SK-N-SH (cell line): ENCODE measurements at regions not wholly inside any gene's neighbourhood (a gene's known extent, or its start where the extent isn't known, plus 50 kb on each side); places are given as distances from the start of the nearest gene placed in this dataset.

Experiments
- CTCF ChIA-PET: fragments of 300-600, 350-600 bp; formaldehyde crosslinking; extraction: SDS; loops from one replicate; lab custom pipeline; 2021; lab: Yijun Ruan, JAX
- POLR2A ChIA-PET: fragments of 350-600 bp; sonication (Branson Sonifier 250); formaldehyde crosslinking; extraction: SDS; loops from one replicate; lab custom pipeline; 2020; ENCODE audit warnings: antibody characterized with exemption, inconsistent platforms; lab: Yijun Ruan, JAX
- DNase-seq: peaks from one replicate; pipeline ENCODE4 v3.0.0; 2012
- H2AFZ ChIP-seq: fragments of 200-600 bp; sonication (generic); 2 replicates; pipeline ENCODE4 v1.8.1; 2016; ENCODE audit warnings: antibody characterized with exemption, mild to moderate bottlenecking, low read depth
- H3F3A ChIP-seq: fragments of 200-600 bp; sonication (generic); replicated peaks from 2 replicates; pipeline ENCODE3; 2016; ENCODE audit warnings: antibody characterized with exemption, mild to moderate bottlenecking; ENCODE audit not compliant: insufficient read depth
- H3K27ac ChIP-seq, 2 experiments: fragments of 200-500 bp in 1 of 2; fragments of 200-600 bp in 1 of 2; sonication (Bioruptor generic) in 1 of 2; sonication (generic), shearing (Covaris generic) in 1 of 2; 2 replicates each; pipeline versions ENCODE4 v1.5.1 to v1.6.1; 2014 to 2016; ENCODE audit warnings: low read depth in 2 of 2, inconsistent platforms in 1 of 2, low read length in 1 of 2, mild to moderate bottlenecking in 1 of 2, mixed read lengths in 1 of 2
- H3K27me3 ChIP-seq: fragments of 200-600 bp; sonication (generic), shearing (Covaris generic); 2 replicates; pipeline ENCODE4 v1.6.1; 2016; ENCODE audit warnings: mixed run types; ENCODE audit not compliant: insufficient read depth
- H3K36me3 ChIP-seq, 2 experiments: fragments of 200-500 bp in 1 of 2; fragments of 200-600 bp in 1 of 2; sonication (Bioruptor generic) in 1 of 2; sonication (generic) in 1 of 2; replicated peaks in 1 of 2; 2 replicates each; pipeline versions ENCODE3 to v1.5.1; 2014 to 2016; ENCODE audit warnings: low read length in 1 of 2, mild to moderate bottlenecking in 1 of 2; ENCODE audit not compliant: insufficient read depth in 2 of 2, control insufficient read depth in 1 of 2
- H3K4me1 ChIP-seq, 2 experiments: fragments of 200-500 bp in 1 of 2; fragments of 200-600 bp in 1 of 2; sonication (Bioruptor generic) in 1 of 2; sonication (generic), shearing (Covaris generic) in 1 of 2; 2 replicates each; pipeline versions ENCODE4 v1.5.1 to v1.6.1; 2014 to 2016; ENCODE audit warnings: low read depth in 1 of 2, low read length in 1 of 2, mixed run types in 1 of 2; ENCODE audit not compliant: insufficient read depth in 2 of 2, control insufficient read depth in 1 of 2
- H3K4me2 ChIP-seq: fragments of 200-600 bp; sonication (generic), shearing (Covaris generic); 2 replicates; pipeline ENCODE4 v1.6.1; 2017; ENCODE audit warnings: mixed run types
- H3K4me3 ChIP-seq, 2 experiments: fragments of 200-500 bp in 1 of 2; fragments of 200-600 bp in 1 of 2; sonication (Bioruptor generic) in 1 of 2; sonication (generic), shearing (Covaris generic) in 1 of 2; 2 replicates each; pipeline versions ENCODE4 v1.5.1 to v1.8.1; 2014 to 2016; ENCODE audit warnings: low read depth in 2 of 2, inconsistent platforms in 1 of 2, low read length in 1 of 2, mild to moderate bottlenecking in 1 of 2, mixed read lengths in 1 of 2, moderate library complexity in 1 of 2
- H3K79me2 ChIP-seq: fragments of 200-600 bp; sonication (generic); 2 replicates; pipeline ENCODE4 v1.8.1; 2017; ENCODE audit warnings: mild to moderate bottlenecking; ENCODE audit not compliant: insufficient read depth
- H3K9ac ChIP-seq: fragments of 200-600 bp; sonication (generic); 2 replicates; pipeline ENCODE4 v1.6.1; 2017; ENCODE audit warnings: mixed run types
- H3K9me2 ChIP-seq: fragments of 200-600 bp; sonication (generic); 2 replicates; pipeline ENCODE4 v1.6.1; 2017; ENCODE audit warnings: mixed run types
- H3K9me3 ChIP-seq: fragments of 200-600 bp; sonication (generic); 2 replicates; pipeline ENCODE4 v1.6.1; 2017; ENCODE audit warnings: mixed run types, mild to moderate bottlenecking, moderate library complexity
- H4K20me1 ChIP-seq: fragments of 200-600 bp; sonication (generic); 2 replicates; pipeline ENCODE4 v1.6.1; 2017; ENCODE audit warnings: mild to moderate bottlenecking, mixed run types; ENCODE audit not compliant: insufficient read depth
- CHD2 ChIP-seq: fragments of 150-350 bp; IDR thresholded peaks from 2 replicates; pipeline ENCODE4 v1.6.1; 2018; ENCODE audit warnings: low read length; ENCODE audit not compliant: partially characterized antibody
- ELF1 ChIP-seq: IDR thresholded peaks from 2 replicates; pipeline ENCODE4 v1.4.0; 2012
- FOSL2 ChIP-seq: IDR thresholded peaks from 2 replicates; pipeline ENCODE4 v1.4.0; 2012; ENCODE audit warnings: low read depth, mild to moderate bottlenecking, moderate library complexity, borderline replicate concordance
- FOXJ3 ChIP-seq: sonication (generic); formaldehyde crosslinking; IDR thresholded peaks from 2 replicates; pipeline ENCODE4 v1.5.1; 2020; ENCODE audit warnings: mild to moderate bottlenecking, missing genetic modification reagents
- FOXM1 ChIP-seq: IDR thresholded peaks from 2 replicates; pipeline ENCODE4 v1.4.0; 2012; ENCODE audit warnings: low read depth, mild to moderate bottlenecking
- IRF3 ChIP-seq: fragments of 150-350 bp; IDR thresholded peaks from 2 replicates; pipeline ENCODE4 v1.6.1; 2016; ENCODE audit warnings: mild to moderate bottlenecking, low read depth, low read length
- JUND ChIP-seq: IDR thresholded peaks from 2 replicates; pipeline ENCODE4 v1.4.0; 2012
- MXI1 ChIP-seq: IDR thresholded peaks from 2 replicates; pipeline ENCODE4 v1.6.1; 2012; ENCODE audit warnings: mild to moderate bottlenecking, low read depth, low read length, improper control_type of control experiment
- NFIC ChIP-seq: IDR thresholded peaks from 2 replicates; pipeline ENCODE4 v1.4.0; 2012; ENCODE audit warnings: borderline replicate concordance
- PBX3 ChIP-seq: IDR thresholded peaks from 2 replicates; pipeline ENCODE4; 2012
- RAD21 ChIP-seq: IDR thresholded peaks from 2 replicates; pipeline ENCODE4 v1.6.1; 2012; ENCODE audit warnings: mild to moderate bottlenecking, low read length
- RCOR1 ChIP-seq: fragments of 150-350 bp; IDR thresholded peaks from 2 replicates; pipeline ENCODE4 v1.6.1; 2017; ENCODE audit warnings: antibody characterized with exemption, low read length
- REST ChIP-seq: IDR thresholded peaks from 2 replicates; pipeline ENCODE4 v1.6.1; 2012; ENCODE audit warnings: mild to moderate bottlenecking, low read depth, low read length, moderate library complexity
- TAF1 ChIP-seq: IDR thresholded peaks from 2 replicates; pipeline ENCODE4 v1.6.1; 2012; ENCODE audit warnings: low read depth, mild to moderate bottlenecking, low read length, moderate library complexity, borderline replicate concordance
- USF1 ChIP-seq: IDR thresholded peaks from 2 replicates; pipeline ENCODE4 v1.4.0; 2012; ENCODE audit warnings: low read depth, borderline replicate concordance

GRCh38 chr10:64477791-64478190, 956.6 kb downstream of the REEP3 start:
- no peaks in the 10 kb centered on the region for H3K79me2 ChIP-seq
- H3K4me1 ChIP-seq = no peaks in the 10 kb centered on the region; a peak in 1 of 4 replicates
- TF ChIP-seq JUND = no peak
- no peak for TF ChIP-seq IRF3
- TF ChIP-seq RAD21 = no peak
- no peak for TF ChIP-seq FOXM1
- no peak for TF ChIP-seq PBX3
- TF ChIP-seq NFIC = no peak
- TF ChIP-seq MXI1 = no peak
- no peak for TF ChIP-seq FOXJ3 (CRISPR knock-in tag)
- TF ChIP-seq FOSL2 = no peak
- TF ChIP-seq RCOR1 = no peak
- no peak for TF ChIP-seq ELF1
- no peak for TF ChIP-seq TAF1
- no peak for TF ChIP-seq REST
- no peak for TF ChIP-seq CHD2
- no peak for TF ChIP-seq USF1
- POLR2A ChIA-PET = no interaction called here
- CTCF ChIA-PET = interaction anchor here (0.7 kb wide), 1 partner anchor 12 kb away, joined by 3 read pairs; no protein-coding TSS in a partner anchor
- no peaks in the 10 kb centered on the region for H3K27me3 ChIP-seq
- no peaks in the 10 kb centered on the region for H3F3A ChIP-seq
- no peaks in the 10 kb centered on the region for H3K9me3 ChIP-seq
- no peaks in the 10 kb centered on the region for H3K36me3 ChIP-seq
- H3K27ac ChIP-seq = no peak overlapping the region
- H2AFZ ChIP-seq = no peak overlapping the region
- H3K9ac ChIP-seq = no peak overlapping the region
- H3K9me2 ChIP-seq = no peaks in the 10 kb centered on the region
- no peak overlapping the region for H3K4me2 ChIP-seq
- no peak for DNase-seq
- no peak overlapping the region for H3K4me3 ChIP-seq
- H4K20me1 ChIP-seq = no peaks in the 10 kb centered on the region
